ENCODE measurements at regions not wholly inside any gene's neighbourhood (a gene's known extent, or its start where the extent isn't known, plus 50 kb on each side); places are given as distances from the start of the nearest gene placed in this dataset.
"Not testable (repeated sequence)": the region's sequence is repeated elsewhere in the genome, so short reads cannot be mapped to it uniquely, and the experiment has no call there.

DNA sequence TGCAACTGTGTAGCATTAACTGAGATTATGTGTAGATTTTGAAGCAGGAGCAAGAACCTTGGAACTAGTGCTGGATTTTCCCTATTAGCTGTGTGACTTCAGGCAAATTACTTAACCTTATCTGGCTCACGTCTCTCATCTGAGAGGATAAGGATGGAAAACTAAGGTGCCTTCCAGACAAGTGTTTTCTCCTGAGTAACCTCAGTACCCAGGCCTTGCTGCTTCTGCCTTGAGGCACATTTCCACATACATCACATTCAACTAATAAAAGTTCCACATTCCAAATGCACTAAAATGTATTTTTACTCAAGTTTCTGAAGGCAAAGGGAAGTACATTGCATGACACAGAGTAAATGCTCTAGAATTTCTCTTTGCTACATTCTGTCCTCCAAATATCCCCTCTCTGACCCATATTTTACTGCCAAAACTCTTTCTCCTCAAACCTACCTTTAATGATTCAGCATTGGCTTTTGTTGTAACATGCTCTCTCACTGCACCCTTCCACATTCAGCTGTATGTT, 195.4 kb upstream of the ADGRL3 start:
- no peak overlapping the region for H2AFZ ChIP-seq
- no peak overlapping the region for H3K27ac ChIP-seq
- H3K4me1 ChIP-seq (ENCODE audit: insufficient read depth) = no peaks in the 10 kb centered on the region
- no peaks in the 10 kb centered on the region for H3K27me3 ChIP-seq
- WGBS (ENCODE audit: low lambda C conversion rate, missing lambda C conversion rate) = 26% methylated on average over 1 of the region's 1 CpG
- no peaks in the 10 kb centered on the region for H3K36me3 ChIP-seq (replicated peaks; ENCODE audit: insufficient read depth, low read depth)
- no peak for DNase-seq (ENCODE audit: low spot score)
- H3K4me2 ChIP-seq = no peak overlapping the region
- H3K79me2 ChIP-seq = no peaks in the 10 kb centered on the region
- TF ChIP-seq EZH2phosphoT487 (IDR thresholded peaks at IDR 0.05; ENCODE audit: low read depth, severe bottlenecking, unreplicated experiment) = no peak
- TF ChIP-seq, protein P1, sequence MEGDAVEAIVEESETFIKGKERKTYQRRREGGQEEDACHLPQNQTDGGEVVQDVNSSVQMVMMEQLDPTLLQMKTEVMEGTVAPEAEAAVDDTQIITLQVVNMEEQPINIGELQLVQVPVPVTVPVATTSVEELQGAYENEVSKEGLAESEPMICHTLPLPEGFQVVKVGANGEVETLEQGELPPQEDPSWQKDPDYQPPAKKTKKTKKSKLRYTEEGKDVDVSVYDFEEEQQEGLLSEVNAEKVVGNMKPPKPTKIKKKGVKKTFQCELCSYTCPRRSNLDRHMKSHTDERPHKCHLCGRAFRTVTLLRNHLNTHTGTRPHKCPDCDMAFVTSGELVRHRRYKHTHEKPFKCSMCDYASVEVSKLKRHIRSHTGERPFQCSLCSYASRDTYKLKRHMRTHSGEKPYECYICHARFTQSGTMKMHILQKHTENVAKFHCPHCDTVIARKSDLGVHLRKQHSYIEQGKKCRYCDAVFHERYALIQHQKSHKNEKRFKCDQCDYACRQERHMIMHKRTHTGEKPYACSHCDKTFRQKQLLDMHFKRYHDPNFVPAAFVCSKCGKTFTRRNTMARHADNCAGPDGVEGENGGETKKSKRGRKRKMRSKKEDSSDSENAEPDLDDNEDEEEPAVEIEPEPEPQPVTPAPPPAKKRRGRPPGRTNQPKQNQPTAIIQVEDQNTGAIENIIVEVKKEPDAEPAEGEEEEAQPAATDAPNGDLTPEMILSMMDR (IDR thresholded peaks at IDR 0.05; ENCODE audit: poor library complexity) = no peak
- no peak for TF ChIP-seq EZH2 (IDR thresholded peaks at IDR 0.05; ENCODE audit: borderline replicate concordance)
- no peak overlapping the region for H3K4me3 ChIP-seq
- no peaks in the 10 kb centered on the region for H3K9me2 ChIP-seq (replicated peaks; ENCODE audit: insufficient read depth)
- no peaks in the 10 kb centered on the region for H3K9me3 ChIP-seq (ENCODE audit: low read depth)
- no peaks in the 10 kb centered on the region for H4K20me1 ChIP-seq (ENCODE audit: insufficient read depth, poor library complexity, severe bottlenecking)

DNA sequence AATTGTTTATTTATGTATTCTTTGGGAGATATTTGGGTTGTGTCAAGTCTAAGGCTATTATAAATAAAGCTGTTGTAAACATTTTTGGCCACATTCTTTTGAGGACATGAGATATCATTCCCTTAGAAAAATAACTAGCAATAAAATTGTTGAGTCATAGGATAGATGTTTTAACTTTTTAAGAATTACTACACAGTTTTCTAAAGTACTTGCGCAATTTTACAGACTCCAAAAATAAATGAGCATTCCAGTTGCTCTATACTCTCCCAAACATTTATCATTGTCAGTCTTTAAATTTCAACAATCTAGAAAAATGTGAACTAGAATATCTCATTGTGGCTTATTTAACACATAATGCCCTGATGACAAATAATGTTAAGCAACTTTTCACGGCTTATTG, 189.1 kb upstream of the ADGRL3 start:
- Histone ChIP-seq H3K79me2 (no peaks in the 10 kb centered on the region), H3K9me2 (replicated peaks; ENCODE audit: insufficient read depth) (no peaks in the 10 kb centered on the region), H3K27ac (no peak overlapping the region), H3K4me2 (no peak overlapping the region), H3K4me1 (ENCODE audit: insufficient read depth) (no peaks in the 10 kb centered on the region), H3K36me3 (replicated peaks; ENCODE audit: insufficient read depth, low read depth) (no peaks in the 10 kb centered on the region), H3K9me3 (ENCODE audit: low read depth) (no peaks in the 10 kb centered on the region), H4K20me1 (ENCODE audit: insufficient read depth, poor library complexity, severe bottlenecking) (no peaks in the 10 kb centered on the region), H3K27me3 (no peaks in the 10 kb centered on the region), H3K4me3 (no peak overlapping the region), H2AFZ (no peak overlapping the region)
- 88% methylated on average over 2 of the region's 2 CpGs for WGBS (ENCODE audit: low lambda C conversion rate, missing lambda C conversion rate)
- TF ChIP-seq EZH2phosphoT487 (IDR thresholded peaks at IDR 0.05; ENCODE audit: low read depth, severe bottlenecking, unreplicated experiment) (no peak), EZH2 (IDR thresholded peaks at IDR 0.05; ENCODE audit: borderline replicate concordance) (no peak)
- TF ChIP-seq, protein P1 (IDR thresholded peaks at IDR 0.05; ENCODE audit: poor library complexity) = no peak
- no peak for DNase-seq (ENCODE audit: low spot score)

DNA sequence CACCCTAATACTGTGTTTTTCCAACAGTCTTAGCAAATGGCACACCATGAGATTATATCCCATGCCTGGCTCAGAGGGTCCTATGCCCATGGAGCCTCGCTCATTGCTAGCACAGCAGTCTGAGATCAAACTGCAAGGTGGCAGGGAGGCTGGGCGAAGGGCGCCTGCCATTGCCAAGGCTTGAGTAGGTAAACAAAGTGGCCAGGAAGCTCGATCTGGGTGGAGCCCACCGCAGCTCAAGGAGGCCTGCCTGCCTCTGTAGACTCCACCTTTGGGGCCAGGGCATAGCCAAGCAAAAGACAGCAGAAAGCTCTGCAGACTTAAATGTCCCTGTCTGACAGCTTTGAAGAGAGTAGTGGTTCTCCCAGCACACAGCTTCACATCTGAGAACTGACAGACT, 188.2 kb upstream of the ADGRL3 start:
- H4K20me1 ChIP-seq (ENCODE audit: insufficient read depth, poor library complexity, severe bottlenecking); H3K9me2 ChIP-seq (replicated peaks; ENCODE audit: insufficient read depth); H3K27me3 ChIP-seq; H3K79me2 ChIP-seq; H3K4me3 ChIP-seq; DNase-seq (ENCODE audit: low spot score); H3K4me2 ChIP-seq; H2AFZ ChIP-seq; H3K36me3 ChIP-seq (replicated peaks; ENCODE audit: insufficient read depth, low read depth); H3K9me3 ChIP-seq (ENCODE audit: low read depth); H3K4me1 ChIP-seq (ENCODE audit: insufficient read depth); H3K27ac ChIP-seq: not testable (repeated sequence)
- WGBS (ENCODE audit: low lambda C conversion rate, missing lambda C conversion rate) = 89% methylated on average over 5 of the region's 5 CpGs

DNA sequence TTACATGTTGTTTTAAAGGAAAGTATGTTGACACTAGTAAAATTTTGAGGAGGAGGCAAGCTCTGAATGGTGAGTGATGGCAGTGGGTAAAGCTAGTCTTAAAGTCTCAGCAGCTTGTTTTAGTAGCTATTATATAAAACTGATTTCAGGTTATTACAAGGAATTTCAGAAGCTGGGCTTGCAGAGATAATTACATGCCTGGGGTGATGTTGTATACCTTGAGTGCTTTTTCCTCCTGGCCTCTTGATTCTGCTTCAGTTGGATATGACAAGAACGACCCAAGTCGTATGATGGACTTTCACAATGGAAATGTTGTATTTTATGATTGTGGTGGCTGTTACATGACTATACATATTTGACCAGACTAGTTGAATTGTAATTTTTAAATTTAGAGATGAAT, 175.5 kb upstream of the ADGRL3 start:
- no peak overlapping the region for H3K4me2 ChIP-seq
- no peak overlapping the region for H3K4me3 ChIP-seq
- no peak overlapping the region for H3K27ac ChIP-seq
- TF ChIP-seq EZH2phosphoT487 (IDR thresholded peaks at IDR 0.05; ENCODE audit: low read depth, severe bottlenecking, unreplicated experiment) (no peak), EZH2 (IDR thresholded peaks at IDR 0.05; ENCODE audit: borderline replicate concordance) (no peak)
- TF ChIP-seq, protein P1 (IDR thresholded peaks at IDR 0.05; ENCODE audit: poor library complexity) = no peak
- H3K36me3 ChIP-seq (replicated peaks; ENCODE audit: insufficient read depth, low read depth) = no peaks in the 10 kb centered on the region
- no peak for DNase-seq (ENCODE audit: low spot score)
- H4K20me1 ChIP-seq (ENCODE audit: insufficient read depth, poor library complexity, severe bottlenecking) = no peaks in the 10 kb centered on the region
- no peaks in the 10 kb centered on the region for H3K79me2 ChIP-seq
- H3K9me2 ChIP-seq (replicated peaks; ENCODE audit: insufficient read depth) = no peaks in the 10 kb centered on the region
- H3K4me1 ChIP-seq (ENCODE audit: insufficient read depth) = no peaks in the 10 kb centered on the region
- WGBS (ENCODE audit: low lambda C conversion rate, missing lambda C conversion rate) = 96% methylated on average over 2 of the region's 2 CpGs
- no peaks in the 10 kb centered on the region for H3K9me3 ChIP-seq (ENCODE audit: low read depth)
- H3K27me3 ChIP-seq = no peaks in the 10 kb centered on the region
- H2AFZ ChIP-seq = no peak overlapping the region

Measured in hepatocyte (in vitro differentiated cells).